ENCODE measurements at regions not wholly inside any gene's neighbourhood (a gene's known extent, or its start where the extent isn't known, plus 50 kb on each side); places are given as distances from the start of the nearest gene placed in this dataset.

GRCh38 chr9:108645520-108645919 is 210.3 kb downstream of the ACTL7B start:
- no peak for DNase-seq

DNA sequence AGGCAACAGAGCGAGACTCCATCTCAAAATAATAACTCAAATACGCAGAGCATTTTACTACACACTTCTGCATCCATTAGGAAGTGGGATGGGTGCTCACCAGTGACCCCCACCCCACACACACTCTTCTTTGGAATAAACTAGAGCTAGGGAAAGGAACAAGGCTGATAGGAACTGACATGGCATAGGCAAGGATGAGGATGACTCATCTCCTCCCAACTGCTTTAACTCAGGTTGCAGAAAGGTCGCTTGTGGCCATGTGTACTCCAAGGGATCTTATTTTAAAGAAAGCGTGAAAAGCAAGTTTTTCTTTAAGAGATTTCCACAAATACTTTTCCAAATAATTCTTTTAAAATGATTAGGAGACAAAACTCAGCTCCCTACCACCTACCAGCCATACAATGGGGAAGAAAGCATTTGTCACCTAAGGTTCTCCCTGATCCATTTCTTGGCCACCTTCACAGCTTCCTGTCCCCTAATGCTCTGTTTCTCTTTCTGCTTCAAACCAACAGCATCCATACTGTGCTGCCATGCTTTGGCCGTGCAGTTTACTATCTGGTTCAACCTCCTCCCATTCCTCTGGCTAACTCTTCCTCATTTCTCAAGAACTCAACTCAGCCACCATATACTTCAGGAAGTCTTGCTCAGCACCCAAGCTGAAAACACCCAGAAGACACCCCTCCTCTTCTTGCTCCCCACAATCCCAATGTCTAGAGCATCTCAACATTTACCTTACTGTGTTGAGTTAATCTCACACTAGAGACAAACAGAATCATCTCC is 211.9 kb downstream of the ACTL7B start:
- DNase-seq = no peak

DNA sequence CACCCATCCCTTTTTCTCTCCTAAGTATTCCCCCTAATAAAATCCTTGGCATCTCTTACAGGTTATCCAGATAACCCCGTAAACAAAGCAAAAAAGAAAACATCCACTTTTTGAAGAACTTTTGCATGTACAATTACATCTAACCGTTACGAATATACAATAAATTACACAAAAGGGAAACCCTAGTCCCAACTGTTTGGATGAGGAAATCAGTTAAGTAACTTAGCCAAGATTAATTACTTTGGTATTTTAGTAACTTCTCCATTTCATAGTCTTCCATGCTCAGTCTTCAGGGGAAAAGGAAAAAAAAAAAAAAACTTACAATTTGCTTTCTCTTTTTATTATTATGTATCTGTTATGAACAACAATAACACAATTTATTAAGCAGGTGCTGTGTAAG is 212.9 kb downstream of the ACTL7B start:
- no peak for DNase-seq

DNA sequence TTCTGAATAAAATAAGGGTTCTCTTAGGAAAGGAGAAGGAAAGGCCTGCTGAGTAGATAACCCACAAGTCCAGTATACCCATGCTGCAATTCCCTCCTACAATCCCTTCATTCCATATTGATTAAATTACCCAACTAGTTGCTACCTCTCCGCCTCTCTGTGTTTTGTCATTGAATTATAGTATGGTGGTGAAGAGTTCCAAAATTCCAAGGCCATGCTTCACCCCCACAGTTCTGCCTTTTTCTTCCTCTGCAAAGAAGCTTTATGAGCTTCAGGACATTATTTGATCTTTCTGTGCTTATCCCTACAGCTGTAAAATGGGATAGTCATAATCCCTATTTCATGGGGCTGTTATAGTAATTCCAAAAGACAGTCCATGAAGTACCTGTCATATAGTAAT is 215.6 kb downstream of the ACTL7B start:
- DNase-seq = no peak

DNA sequence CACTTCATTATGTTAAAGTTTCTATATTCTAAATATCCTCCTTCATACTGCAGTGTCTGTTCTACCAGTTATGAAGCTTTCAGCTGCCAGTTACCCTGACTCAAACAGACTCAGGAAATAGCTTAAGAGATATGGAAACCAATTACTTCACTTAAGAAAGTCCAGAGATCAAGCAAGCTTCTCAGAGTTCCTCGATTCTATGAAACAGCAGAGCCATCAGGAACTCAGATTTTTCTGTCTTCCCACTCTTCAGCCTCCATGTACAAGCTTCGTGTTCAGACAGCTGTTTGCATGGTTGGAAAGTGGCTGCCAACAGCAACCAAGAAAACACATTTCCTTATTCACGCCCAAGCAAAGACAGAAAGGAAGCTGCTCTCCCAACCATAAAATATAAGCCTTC is 216.1 kb downstream of the ACTL7B start:
- DNase-seq = no peak

DNA sequence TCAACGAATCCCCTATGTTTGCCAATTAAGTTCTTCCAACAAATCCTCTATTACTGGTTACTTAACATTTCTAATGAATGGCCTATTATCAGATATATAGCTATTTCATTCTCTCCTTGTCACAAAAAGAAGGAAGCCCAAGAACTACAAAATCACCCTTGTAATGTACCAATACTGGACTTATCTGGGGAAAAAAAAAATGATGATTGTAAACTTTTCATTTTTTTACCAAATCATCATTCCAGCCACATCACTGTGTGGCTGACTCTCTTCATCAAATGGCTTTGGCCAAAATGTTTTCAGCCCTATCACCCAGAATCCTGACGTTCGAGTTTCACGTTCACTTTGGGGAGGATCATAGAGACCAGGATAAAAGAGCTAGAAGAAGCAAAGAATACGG is 216.7 kb downstream of the ACTL7B start:
- DNase-seq = no peak

GRCh38 chr9:108637340-108637739 is 218.4 kb downstream of the ACTL7B start:
- DNase-seq = no peak

DNA sequence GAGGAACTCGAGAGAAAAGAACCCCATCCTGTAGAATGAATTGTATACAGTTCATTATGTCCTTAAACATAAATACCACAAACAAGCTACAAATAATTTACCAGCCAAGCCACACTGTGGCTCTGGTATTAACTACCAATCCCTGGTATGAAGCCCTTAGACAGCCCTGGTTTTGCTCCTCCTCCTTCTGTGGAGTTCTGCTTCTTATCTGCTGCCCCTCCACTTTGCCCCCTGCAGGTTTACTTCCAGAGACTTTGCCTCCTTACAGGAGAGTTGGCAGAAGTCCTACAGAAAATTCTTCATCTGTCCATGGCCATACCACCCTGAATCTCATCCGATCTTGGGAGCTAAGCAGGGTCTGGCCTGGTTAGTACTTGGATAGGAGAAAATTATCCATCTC is 219.8 kb downstream of the ACTL7B start:
- DNase-seq = no peak

DNA sequence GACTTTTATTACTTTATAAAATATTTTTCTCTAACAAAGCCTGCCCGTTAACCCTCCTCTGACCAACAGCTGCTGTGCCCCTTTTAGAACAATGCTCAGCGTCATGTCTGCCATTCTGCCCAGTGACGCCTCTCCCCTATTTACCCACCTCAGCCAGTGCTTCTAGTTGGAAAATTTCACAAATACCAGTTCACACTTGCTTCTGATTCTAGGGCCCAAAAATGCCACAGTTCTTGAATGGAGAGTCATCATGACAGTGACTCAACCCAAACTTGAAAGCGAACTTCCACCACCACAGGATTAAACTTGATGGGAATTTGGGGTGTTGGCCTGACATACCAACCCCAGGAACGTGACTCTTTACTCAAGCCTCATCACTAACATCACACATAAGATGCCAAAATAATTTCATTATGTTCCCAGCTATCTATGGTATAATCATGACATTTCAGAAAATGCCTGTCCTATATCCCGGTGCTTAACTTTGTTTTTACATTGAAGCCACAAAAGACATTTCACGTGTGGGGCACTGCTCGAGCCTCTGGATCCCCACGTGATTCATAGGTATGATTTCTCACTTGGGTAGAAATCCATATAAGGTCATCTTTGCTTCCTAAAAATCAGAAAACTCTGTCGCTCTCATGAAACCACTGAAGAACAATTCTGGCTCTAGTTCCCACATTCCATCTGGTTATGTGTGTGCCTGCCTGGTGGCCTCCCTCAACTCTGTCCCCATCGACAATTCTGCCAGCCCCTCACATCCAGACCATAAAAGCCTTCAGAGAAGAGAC is 220.9 kb downstream of the ACTL7B start:
- DNase-seq = no peak

DNA sequence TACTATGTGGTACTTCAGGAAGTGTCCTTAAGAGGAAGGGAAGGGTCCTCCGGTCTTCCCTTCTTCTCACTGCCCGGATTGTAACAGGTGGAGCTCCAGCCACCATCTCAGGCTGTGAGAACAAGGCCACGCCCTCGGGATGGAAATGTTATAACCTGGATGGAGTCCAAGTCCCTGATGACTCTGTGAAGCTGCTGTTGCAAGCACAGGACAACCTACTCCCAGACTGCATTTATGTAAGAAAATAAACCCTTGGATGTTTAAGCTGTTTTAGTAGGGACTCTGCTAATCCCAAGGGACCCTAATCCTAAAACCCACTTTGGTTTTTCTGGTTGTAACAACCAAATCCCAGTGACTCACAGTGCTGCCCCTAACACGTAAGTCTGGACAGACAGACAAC is 221.6 kb downstream of the ACTL7B start:
- no peak for DNase-seq

DNA sequence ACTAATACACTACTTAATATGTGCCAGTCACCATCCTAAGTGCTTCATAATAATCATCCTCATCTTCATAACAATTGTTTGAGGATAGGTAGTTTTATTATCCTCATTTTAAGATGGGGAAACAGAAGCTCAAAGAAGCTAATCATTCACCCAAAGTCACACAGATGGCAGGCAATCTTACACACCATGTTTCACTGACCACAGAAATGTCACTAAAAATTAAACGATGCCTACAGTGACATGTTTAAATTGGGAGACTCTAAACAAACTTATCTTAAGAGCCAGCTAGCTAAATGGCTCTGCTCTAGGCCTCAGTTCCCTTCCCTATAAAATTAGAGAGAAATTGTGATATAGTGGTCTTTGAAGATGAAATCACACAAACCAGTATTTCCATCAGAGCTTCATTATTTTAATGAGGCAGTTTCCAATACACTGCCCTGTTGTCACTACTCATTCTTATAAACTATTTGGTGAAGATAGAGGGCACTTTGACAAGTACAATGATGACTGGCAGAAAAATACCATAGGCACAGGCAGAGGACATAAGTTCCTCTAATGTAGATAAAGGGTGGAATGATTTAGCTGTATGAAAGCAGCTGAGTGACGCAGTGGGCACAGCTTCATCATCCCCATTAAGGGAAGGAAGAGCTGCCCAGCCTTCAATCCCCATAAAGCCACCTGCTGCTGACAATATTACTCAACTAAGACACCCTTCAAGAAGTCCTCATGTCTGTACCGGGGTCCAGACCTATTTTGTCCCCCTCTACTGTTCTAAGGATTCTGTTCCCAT is 224.1 kb downstream of the ACTL7B start:
- DNase-seq = no peak

DNA sequence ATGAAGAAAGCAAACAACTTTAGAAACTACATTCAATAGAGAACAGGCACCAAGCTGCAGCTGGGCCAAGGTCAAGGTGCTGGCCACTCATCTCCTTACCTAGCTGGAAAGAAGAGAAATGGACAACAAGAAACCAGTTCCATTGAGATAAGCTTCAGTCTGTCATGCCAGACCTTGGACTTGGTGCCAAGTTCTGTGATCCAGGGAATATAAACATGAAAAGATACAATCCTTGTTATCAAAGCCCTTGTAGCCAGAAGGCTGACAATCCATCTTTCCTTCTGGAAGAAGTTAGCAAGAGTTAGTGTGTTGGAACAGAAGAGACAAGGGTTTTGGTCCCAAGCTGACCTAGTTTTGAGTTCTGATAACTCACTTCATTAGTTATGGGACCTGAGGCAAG is 227.5 kb downstream of the ACTL7B start:
- no peak for DNase-seq

DNA sequence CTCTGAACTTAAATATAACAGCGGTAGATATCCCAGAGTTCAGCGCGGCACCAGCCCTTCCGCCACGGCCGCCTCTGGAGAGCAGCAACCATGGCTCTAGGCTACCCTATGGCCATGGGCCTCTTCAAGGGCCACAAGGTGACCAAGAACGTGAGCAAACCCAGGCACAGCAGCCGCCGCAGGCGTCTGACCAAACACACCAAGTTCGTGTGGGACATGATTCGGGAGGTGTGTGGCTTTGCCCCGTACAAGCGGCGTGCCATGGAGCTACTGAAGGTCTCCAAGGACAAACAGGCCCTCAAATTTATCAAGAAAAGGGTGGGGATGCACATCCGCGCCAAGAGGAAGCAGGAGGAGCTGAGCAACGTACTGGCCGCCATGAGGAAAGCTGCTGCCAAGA is 229.0 kb downstream of the ACTL7B start:
- no peak for DNase-seq

DNA sequence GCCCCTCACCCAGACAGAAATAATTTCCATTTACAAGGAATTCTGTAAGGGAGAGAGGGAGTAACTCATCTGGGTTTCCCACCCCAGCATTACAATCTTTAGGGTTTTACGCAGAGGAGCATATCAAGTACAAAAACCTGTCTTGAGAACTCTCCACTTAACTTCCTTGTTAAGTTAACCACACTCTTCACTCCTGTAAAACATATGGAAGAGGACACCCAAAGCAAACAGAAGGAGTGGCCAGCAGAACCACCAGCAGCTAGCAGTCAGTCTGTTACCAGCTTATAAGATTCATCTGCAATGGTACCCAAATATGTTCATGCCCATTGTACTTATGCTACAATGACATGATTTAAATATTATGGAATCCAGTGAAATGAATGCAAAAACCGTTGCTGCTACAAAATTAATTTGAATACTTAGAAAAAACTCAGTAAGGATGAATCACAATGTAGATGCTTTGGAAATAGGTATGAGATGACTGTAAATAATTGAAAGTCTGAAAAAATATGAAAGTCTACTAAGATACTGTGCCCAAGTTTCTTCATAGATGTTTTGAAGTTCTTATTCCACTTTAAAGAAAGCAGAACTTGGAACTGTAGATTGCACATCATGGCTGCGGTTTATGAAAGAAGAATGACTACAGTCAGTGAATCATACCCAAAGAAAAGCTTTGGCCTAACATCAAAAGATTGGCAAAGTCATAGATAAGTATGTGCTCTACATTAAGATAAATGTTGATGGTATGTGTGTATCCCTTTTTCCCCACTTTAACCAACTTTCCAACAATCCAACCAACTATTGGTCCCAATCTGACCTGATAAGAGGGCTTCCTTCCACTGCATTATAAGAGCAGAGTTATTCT is 233.6 kb downstream of the ACTL7B start:
- no peak for DNase-seq

DNA sequence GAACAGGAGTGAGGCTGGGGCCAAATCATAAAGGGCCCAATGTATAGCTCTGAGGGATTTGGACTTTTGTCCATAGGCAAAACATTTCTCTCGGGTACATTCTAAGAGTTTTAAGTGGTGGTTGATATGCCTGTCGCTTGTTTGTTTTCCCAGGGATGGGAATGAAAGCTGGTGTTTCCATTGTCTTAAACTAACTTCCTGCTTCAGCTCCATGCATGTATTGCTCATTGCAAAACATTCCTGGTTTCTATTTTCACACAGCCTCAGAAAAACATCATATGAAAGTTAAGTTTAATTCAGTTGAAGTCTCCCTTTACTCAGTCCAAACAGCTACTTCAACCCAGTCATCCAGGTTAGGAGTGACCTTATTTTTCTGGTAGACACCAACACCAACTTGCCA is 235.0 kb downstream of the ACTL7B start:
- DNase-seq = no peak

- no peak for DNase-seq
These were observed 236.8 kb downstream of the ACTL7B start for GRCh38 chr9:108618906-108619550.

DNA sequence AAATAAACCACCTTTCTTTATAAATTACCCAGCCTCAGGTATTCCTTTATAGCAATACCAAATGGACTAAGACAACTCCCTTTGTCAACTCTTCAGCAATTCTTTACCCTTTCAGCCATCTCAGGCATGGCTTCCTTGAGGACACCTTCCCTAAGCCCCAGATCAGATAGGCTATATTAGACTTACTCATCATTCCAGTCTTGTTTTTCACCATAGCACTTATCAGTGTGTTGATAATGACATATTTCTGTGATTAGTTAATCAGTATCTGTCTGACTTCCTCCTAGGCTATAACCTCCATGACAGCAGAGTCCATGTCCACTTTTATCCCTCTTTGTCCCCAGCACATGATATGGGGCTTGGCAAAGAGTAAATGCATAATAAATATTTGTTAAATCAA is 238.1 kb downstream of the ACTL7B start:
- DNase-seq = no peak

DNA sequence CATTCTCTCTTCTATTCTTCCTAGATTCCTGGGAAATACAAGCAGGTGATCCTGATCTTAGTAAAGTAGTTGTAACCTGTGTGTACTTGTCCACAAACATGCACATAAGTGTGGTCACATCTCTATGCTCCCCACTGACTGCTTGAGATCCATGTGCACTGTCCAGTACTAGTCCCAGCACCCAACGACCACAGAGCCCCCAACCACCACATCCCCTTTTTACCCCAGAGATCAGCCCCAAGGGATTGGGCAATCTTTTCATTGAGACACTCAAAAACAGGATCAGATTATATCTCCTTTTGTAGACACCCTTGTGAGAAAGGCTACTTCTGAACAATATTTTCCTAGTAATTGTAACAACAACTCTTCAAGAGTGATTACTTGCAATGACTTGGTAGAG is 240.6 kb downstream of the ACTL7B start:
- no peak for DNase-seq

DNA sequence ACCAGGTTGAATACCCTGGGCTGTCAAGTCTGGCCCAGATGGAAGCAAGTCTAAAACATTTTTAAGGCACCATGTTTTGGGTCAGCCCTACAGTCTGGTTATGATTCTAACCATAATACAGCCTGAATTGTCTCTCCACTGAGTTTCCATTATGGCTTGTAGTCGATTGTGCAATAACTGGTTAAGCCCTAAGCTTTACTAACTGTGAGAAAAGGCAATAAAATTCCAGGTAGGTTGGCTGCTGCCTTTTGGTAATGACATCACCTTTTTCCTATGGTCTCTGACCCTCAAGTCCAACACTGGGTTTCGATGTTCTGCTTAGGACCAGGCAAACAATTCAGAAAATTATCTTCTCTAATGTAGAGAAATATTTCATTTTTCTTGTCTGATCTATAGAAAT is 243.3 kb downstream of the ACTL7B start:
- no peak for DNase-seq

GRCh38 chr9:108609897-108610253 is 245.9 kb downstream of the ACTL7B start:
- no peak for DNase-seq

- DNase-seq = no peak
These were observed 246.4 kb downstream of the ACTL7B start for GRCh38 chr9:108609227-108609896.
